ENCODE measurements at regions not wholly inside any gene's neighbourhood (a gene's known extent, or its start where the extent isn't known, plus 50 kb on each side); places are given as distances from the start of the nearest gene placed in this dataset.

GRCh38 chr9:119047513-119048307, 321.5 kb downstream of the BRINP1 start:
- DNase-seq (ENCODE audit: low read depth, low spot score): no peak
- no peak for ATAC-seq
- Histone ChIP-seq H3K27ac (ENCODE audit: low read length) (no peak overlapping the region), H3K9me3 (ENCODE audit: control insufficient read depth, insufficient read depth, low read depth, low read length) (no peaks in the 10 kb centered on the region), H3K4me3 (ENCODE audit: low read depth in 2 of 2, low read length in 2 of 2) (no peak overlapping the region), H3K4me1 (ENCODE audit: control insufficient read depth, insufficient read depth, low read length) (no peaks in the 10 kb centered on the region), H3K36me3 (ENCODE audit: control insufficient read depth, insufficient read depth, low read length) (no peaks in the 10 kb centered on the region), H3K27me3 (ENCODE audit: control insufficient read depth, insufficient read depth, low read length) (no peaks in the 10 kb centered on the region)
- intact Hi-C loops (cut with micrococcal nuclease; ENCODE audit: unreplicated experiment): no loop called here
- no TSS peak for BruUV-seq (replicated peaks)
- in situ Hi-C loops (cut with HindIII; ENCODE audit: low pct_unique_long_range_greater_than_20kb, low sequenced_read_pairs): no loop called here
- POLR2A ChIA-PET: no interaction called here
- TF ChIP-seq POLR2AphosphoS5 (IDR thresholded peaks at IDR 0.05; ENCODE audit: low read depth, low read length): no peak
- no peak for TF ChIP-seq CTCF (IDR thresholded peaks at IDR 0.05)
- TF ChIP-seq REST (IDR thresholded peaks at IDR 0.05; ENCODE audit: insufficient read depth in 1 of 2, low read depth in 2 of 2, low read length in 1 of 2): no peak
- TF ChIP-seq TCF7L2 (IDR thresholded peaks at IDR 0.05; ENCODE audit: low read depth, low read length): no peak
- no peak for TF ChIP-seq SIN3A (IDR thresholded peaks at IDR 0.05; ENCODE audit: borderline replicate concordance, insufficient read depth, low read depth, low read length)
- CTCF ChIA-PET: no interaction called here

GRCh38 chr9:119050281-119050680, 319.0 kb downstream of the BRINP1 start:
- intact Hi-C loops (cut with micrococcal nuclease; ENCODE audit: unreplicated experiment): no loop called here
- no peak for ATAC-seq
- ChIA-PET POLR2A (no interaction called here), CTCF (no interaction called here)
- no TSS peak for BruUV-seq (replicated peaks)
- H3K9me3 ChIP-seq (ENCODE audit: control insufficient read depth, insufficient read depth, low read depth, low read length): no peaks in the 10 kb centered on the region
- in situ Hi-C loops (cut with HindIII; ENCODE audit: low pct_unique_long_range_greater_than_20kb, low sequenced_read_pairs): no loop called here
- DNase-seq (ENCODE audit: low read depth, low spot score): no peak
- no peaks in the 10 kb centered on the region for H3K4me1 ChIP-seq (ENCODE audit: control insufficient read depth, insufficient read depth, low read length)
- no peaks in the 10 kb centered on the region for H3K27me3 ChIP-seq (ENCODE audit: control insufficient read depth, insufficient read depth, low read length)
- H3K4me3 ChIP-seq (ENCODE audit: low read depth in 2 of 2, low read length in 2 of 2): no peak overlapping the region
- H3K27ac ChIP-seq (ENCODE audit: low read length): no peak overlapping the region
- no peaks in the 10 kb centered on the region for H3K36me3 ChIP-seq (ENCODE audit: control insufficient read depth, insufficient read depth, low read length)
- TF ChIP-seq REST (IDR thresholded peaks at IDR 0.05; ENCODE audit: insufficient read depth in 1 of 2, low read depth in 2 of 2, low read length in 1 of 2): no peak
- TF ChIP-seq SIN3A (IDR thresholded peaks at IDR 0.05; ENCODE audit: borderline replicate concordance, insufficient read depth, low read depth, low read length): no peak
- no peak for TF ChIP-seq POLR2AphosphoS5 (IDR thresholded peaks at IDR 0.05; ENCODE audit: low read depth, low read length)
- TF ChIP-seq CTCF (IDR thresholded peaks at IDR 0.05): no peak
- no peak for TF ChIP-seq TCF7L2 (IDR thresholded peaks at IDR 0.05; ENCODE audit: low read depth, low read length)

All from Panc1 (cell line).